ENCODE measurements at regions not wholly inside any gene's neighbourhood (a gene's known extent, or its start where the extent isn't known, plus 50 kb on each side); places are given as distances from the start of the nearest gene placed in this dataset.

DNA sequence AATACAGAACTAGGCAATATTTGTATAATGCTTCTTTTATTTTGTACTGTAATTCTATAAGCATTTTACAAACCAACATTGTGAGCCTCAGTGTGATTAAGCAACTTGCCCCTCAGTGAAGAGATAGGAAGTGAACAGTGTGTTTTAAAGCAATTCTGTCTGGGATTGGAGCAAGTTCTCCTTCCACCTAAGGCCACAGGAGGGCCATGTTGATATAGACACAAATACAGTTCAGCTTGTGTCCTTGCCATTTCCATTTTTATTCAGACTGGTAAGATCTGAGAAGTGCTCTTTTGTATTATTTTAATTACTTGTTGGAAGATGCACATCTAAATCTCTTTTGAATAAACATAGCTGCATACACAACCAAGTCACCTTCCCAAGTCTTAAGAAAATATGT lies 416.3 kb upstream of the COBL start:
- Histone ChIP-seq H3K4me2 (no peak overlapping the region), H3F3A (ENCODE audit: insufficient read depth, low read depth) (no peaks in the 10 kb centered on the region), H3K4me3 (no peak overlapping the region), H3K9me3 (ENCODE audit: insufficient read depth, low read depth) (no peaks in the 10 kb centered on the region), H3K36me3 (ENCODE audit: low read depth) (no peaks in the 10 kb centered on the region), H3K9me2 (ENCODE audit: insufficient read depth) (no peaks in the 10 kb centered on the region), H3K27ac (no peak overlapping the region), H4K20me1 (ENCODE audit: insufficient read depth) (no peaks in the 10 kb centered on the region), H3K4me1 (replicated peaks; ENCODE audit: insufficient read depth) (no peaks in the 10 kb centered on the region), H3K27me3 (ENCODE audit: insufficient read depth, low read depth) (no peaks in the 10 kb centered on the region), H2AFZ (no peak overlapping the region), H3K79me2 (ENCODE audit: low read depth) (no peaks in the 10 kb centered on the region)
- no peak for TF ChIP-seq EZH2 (IDR thresholded peaks at IDR 0.05; ENCODE audit: low read depth)
- TF ChIP-seq, protein P1, sequence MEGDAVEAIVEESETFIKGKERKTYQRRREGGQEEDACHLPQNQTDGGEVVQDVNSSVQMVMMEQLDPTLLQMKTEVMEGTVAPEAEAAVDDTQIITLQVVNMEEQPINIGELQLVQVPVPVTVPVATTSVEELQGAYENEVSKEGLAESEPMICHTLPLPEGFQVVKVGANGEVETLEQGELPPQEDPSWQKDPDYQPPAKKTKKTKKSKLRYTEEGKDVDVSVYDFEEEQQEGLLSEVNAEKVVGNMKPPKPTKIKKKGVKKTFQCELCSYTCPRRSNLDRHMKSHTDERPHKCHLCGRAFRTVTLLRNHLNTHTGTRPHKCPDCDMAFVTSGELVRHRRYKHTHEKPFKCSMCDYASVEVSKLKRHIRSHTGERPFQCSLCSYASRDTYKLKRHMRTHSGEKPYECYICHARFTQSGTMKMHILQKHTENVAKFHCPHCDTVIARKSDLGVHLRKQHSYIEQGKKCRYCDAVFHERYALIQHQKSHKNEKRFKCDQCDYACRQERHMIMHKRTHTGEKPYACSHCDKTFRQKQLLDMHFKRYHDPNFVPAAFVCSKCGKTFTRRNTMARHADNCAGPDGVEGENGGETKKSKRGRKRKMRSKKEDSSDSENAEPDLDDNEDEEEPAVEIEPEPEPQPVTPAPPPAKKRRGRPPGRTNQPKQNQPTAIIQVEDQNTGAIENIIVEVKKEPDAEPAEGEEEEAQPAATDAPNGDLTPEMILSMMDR (conservative IDR thresholded peaks at IDR 0.05) = no peak
- intact Hi-C loops (cut with micrococcal nuclease; ENCODE audit: unreplicated experiment) = no loop called here
- ChIA-PET POLR2A (ENCODE audit: unreplicated experiment) (no interaction called here), CTCF (no interaction called here)
- BruUV-seq (replicated peaks) = no TSS peak
- no peak for DNase-seq

DNA sequence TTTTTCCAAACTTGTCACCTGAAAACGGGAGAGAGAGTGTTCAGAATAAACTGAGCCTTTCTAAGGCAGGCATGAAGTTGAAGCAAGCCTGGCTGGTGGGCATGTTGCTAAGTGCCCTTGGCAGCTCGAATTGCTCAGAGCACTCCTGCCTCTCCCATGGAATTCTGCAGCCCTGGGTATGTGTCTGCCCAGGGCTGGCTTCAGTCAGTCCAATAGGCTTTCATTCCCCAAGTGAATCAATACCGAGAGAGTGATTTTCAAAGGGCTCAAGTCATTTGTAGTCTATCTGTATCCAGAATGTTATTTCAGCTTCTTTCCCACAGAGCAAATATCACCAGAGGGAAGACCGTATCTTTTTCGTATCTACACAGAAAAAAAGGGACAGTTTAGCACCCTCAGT lies 415.5 kb upstream of the COBL start:
- H3K4me2 ChIP-seq = no peak overlapping the region
- H3K27ac ChIP-seq = no peak overlapping the region
- no peak for DNase-seq
- TF ChIP-seq, protein P1 (conservative IDR thresholded peaks at IDR 0.05) = no peak
- TF ChIP-seq EZH2 (IDR thresholded peaks at IDR 0.05; ENCODE audit: low read depth) = no peak
- no peaks in the 10 kb centered on the region for H3F3A ChIP-seq (ENCODE audit: insufficient read depth, low read depth)
- POLR2A ChIA-PET (ENCODE audit: unreplicated experiment) = no interaction called here
- H4K20me1 ChIP-seq (ENCODE audit: insufficient read depth) = no peaks in the 10 kb centered on the region
- H3K9me3 ChIP-seq (ENCODE audit: insufficient read depth, low read depth) = no peaks in the 10 kb centered on the region
- no peaks in the 10 kb centered on the region for H3K36me3 ChIP-seq (ENCODE audit: low read depth)
- intact Hi-C loops (cut with micrococcal nuclease; ENCODE audit: unreplicated experiment) = no loop called here
- H3K79me2 ChIP-seq (ENCODE audit: low read depth) = no peaks in the 10 kb centered on the region
- no peaks in the 10 kb centered on the region for H3K4me1 ChIP-seq (replicated peaks; ENCODE audit: insufficient read depth)
- H2AFZ ChIP-seq = no peak overlapping the region
- H3K9me2 ChIP-seq (ENCODE audit: insufficient read depth) = no peaks in the 10 kb centered on the region
- CTCF ChIA-PET = no interaction called here
- BruUV-seq (replicated peaks) = no TSS peak
- H3K27me3 ChIP-seq (ENCODE audit: insufficient read depth, low read depth) = no peaks in the 10 kb centered on the region
- H3K4me3 ChIP-seq = no peak overlapping the region

DNA sequence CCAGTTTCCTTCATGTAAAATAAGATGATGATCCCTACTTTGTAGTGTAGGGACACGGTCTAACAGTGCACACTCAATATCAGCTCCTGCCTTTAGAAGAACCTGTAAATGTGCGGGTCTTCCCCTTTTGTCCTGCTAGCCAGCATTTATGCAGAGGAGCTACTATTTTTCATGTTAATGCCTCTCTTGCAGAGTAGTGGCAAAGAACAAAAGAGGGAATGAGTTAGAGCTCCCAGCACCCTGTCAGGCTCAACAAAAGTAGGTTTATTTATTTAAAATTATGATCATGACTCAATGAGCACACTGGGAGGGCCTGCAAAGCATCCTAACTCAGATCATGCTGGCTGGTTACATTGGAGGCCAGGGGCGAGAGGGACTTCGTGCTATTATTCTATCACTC lies 414.5 kb upstream of the COBL start:
- no peak for DNase-seq
- H3K27me3 ChIP-seq (ENCODE audit: insufficient read depth, low read depth) = no peaks in the 10 kb centered on the region
- POLR2A ChIA-PET (ENCODE audit: unreplicated experiment) = no interaction called here
- H3K79me2 ChIP-seq (ENCODE audit: low read depth) = no peaks in the 10 kb centered on the region
- H3K4me1 ChIP-seq (replicated peaks; ENCODE audit: insufficient read depth) = no peaks in the 10 kb centered on the region
- no peaks in the 10 kb centered on the region for H3K9me2 ChIP-seq (ENCODE audit: insufficient read depth)
- H3K4me3 ChIP-seq = no peak overlapping the region
- H4K20me1 ChIP-seq (ENCODE audit: insufficient read depth) = no peaks in the 10 kb centered on the region
- BruUV-seq (replicated peaks) = no TSS peak
- intact Hi-C loops (cut with micrococcal nuclease; ENCODE audit: unreplicated experiment) = no loop called here
- TF ChIP-seq, protein P1 (conservative IDR thresholded peaks at IDR 0.05) = no peak
- TF ChIP-seq EZH2 (IDR thresholded peaks at IDR 0.05; ENCODE audit: low read depth) = no peak
- H3F3A ChIP-seq (ENCODE audit: insufficient read depth, low read depth) = no peaks in the 10 kb centered on the region
- no peak overlapping the region for H2AFZ ChIP-seq
- H3K27ac ChIP-seq = no peak overlapping the region
- CTCF ChIA-PET = no interaction called here
- no peaks in the 10 kb centered on the region for H3K9me3 ChIP-seq (ENCODE audit: insufficient read depth, low read depth)
- no peaks in the 10 kb centered on the region for H3K36me3 ChIP-seq (ENCODE audit: low read depth)
- H3K4me2 ChIP-seq = no peak overlapping the region
